ENCODE measurements at regions not wholly inside any gene's neighbourhood (a gene's known extent, or its start where the extent isn't known, plus 50 kb on each side); places are given as distances from the start of the nearest gene placed in this dataset.

DNA sequence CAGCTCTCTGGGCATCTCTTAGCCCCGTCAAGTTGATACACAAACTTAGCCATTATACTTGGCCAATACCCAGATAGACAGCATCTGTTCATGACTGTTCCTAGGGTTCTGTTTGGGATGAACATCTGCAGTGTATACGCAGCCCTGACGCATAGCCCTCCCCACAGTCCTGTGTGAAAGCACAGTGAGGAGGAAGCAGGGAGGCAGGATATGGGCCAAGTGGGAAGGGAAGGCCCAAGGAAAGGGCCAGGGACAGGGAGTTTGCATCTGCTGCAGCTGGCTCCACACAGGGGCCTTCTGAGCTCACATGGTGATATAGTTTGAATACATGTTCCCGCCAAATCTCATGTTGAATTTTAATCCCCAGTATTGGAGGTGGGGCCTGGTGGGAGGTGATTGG, 80.2 kb downstream of the CMPK2 start:
- TF ChIP-seq, protein P1, sequence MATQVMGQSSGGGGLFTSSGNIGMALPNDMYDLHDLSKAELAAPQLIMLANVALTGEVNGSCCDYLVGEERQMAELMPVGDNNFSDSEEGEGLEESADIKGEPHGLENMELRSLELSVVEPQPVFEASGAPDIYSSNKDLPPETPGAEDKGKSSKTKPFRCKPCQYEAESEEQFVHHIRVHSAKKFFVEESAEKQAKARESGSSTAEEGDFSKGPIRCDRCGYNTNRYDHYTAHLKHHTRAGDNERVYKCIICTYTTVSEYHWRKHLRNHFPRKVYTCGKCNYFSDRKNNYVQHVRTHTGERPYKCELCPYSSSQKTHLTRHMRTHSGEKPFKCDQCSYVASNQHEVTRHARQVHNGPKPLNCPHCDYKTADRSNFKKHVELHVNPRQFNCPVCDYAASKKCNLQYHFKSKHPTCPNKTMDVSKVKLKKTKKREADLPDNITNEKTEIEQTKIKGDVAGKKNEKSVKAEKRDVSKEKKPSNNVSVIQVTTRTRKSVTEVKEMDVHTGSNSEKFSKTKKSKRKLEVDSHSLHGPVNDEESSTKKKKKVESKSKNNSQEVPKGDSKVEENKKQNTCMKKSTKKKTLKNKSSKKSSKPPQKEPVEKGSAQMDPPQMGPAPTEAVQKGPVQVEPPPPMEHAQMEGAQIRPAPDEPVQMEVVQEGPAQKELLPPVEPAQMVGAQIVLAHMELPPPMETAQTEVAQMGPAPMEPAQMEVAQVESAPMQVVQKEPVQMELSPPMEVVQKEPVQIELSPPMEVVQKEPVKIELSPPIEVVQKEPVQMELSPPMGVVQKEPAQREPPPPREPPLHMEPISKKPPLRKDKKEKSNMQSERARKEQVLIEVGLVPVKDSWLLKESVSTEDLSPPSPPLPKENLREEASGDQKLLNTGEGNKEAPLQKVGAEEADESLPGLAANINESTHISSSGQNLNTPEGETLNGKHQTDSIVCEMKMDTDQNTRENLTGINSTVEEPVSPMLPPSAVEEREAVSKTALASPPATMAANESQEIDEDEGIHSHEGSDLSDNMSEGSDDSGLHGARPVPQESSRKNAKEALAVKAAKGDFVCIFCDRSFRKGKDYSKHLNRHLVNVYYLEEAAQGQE (IDR thresholded peaks at IDR 0.05; ENCODE audit: insufficient read depth in 1 of 2, low read depth in 2 of 2, low read length in 2 of 2), result no peak
- TF ChIP-seq TAF1 (IDR thresholded peaks at IDR 0.05; ENCODE audit: borderline replicate concordance, insufficient read depth, low read length) (no peak), SIN3A (IDR thresholded peaks at IDR 0.05; ENCODE audit: borderline replicate concordance, insufficient read depth, low read length) (no peak)

GRCh38 chr2:6787376-6787775, 78.3 kb downstream of the CMPK2 start:
- TF ChIP-seq TAF1 (IDR thresholded peaks at IDR 0.05; ENCODE audit: borderline replicate concordance, insufficient read depth, low read length) (no peak), POLR2AphosphoS5 (IDR thresholded peaks at IDR 0.05; ENCODE audit: low read depth, low read length) (no peak), SIN3A (IDR thresholded peaks at IDR 0.05; ENCODE audit: borderline replicate concordance, insufficient read depth, low read length) (no peak), FOXP2 (optimal IDR thresholded peaks at IDR 0.05; ENCODE audit: borderline replicate concordance, extremely low read depth, extremely low read length, insufficient read depth) (no peak)
- TF ChIP-seq, protein P1 (IDR thresholded peaks at IDR 0.05; ENCODE audit: insufficient read depth in 1 of 2, low read depth in 2 of 2, low read length in 2 of 2), result no peak

DNA sequence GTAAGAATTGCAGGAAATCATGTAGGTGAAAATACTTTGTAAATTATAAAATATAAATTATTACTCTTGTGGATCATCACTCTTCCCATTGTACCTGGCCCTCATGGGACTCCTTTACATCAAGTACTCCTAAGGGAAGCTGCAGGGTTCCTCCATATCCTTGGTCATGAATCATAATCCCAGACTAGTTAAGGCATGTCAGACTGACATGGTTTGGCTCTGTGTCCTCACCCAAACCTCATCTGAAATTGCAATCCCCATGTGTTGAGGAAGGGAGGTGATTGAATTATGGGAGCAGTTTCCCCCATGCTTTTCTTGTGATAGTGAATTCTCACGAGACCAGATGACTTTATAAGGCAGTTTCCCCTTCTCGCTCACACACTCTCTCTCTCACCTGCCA, 77.1 kb downstream of the CMPK2 start:
- TF ChIP-seq TAF1 (IDR thresholded peaks at IDR 0.05; ENCODE audit: borderline replicate concordance, insufficient read depth, low read length) (no peak), SIN3A (IDR thresholded peaks at IDR 0.05; ENCODE audit: borderline replicate concordance, insufficient read depth, low read length) (no peak), POLR2AphosphoS5 (IDR thresholded peaks at IDR 0.05; ENCODE audit: low read depth, low read length) (no peak), FOXP2 (optimal IDR thresholded peaks at IDR 0.05; ENCODE audit: borderline replicate concordance, extremely low read depth, extremely low read length, insufficient read depth) (no peak)
- TF ChIP-seq, protein P1 (IDR thresholded peaks at IDR 0.05; ENCODE audit: insufficient read depth in 1 of 2, low read depth in 2 of 2, low read length in 2 of 2), result no peak

GRCh38 chr2:6789559-6790138, 76.1 kb downstream of the CMPK2 start:
- TF ChIP-seq POLR2AphosphoS5 (IDR thresholded peaks at IDR 0.05; ENCODE audit: low read depth, low read length), result no peak
- TF ChIP-seq, protein P1 (IDR thresholded peaks at IDR 0.05; ENCODE audit: insufficient read depth in 1 of 2, low read depth in 2 of 2, low read length in 2 of 2), result no peak

DNA sequence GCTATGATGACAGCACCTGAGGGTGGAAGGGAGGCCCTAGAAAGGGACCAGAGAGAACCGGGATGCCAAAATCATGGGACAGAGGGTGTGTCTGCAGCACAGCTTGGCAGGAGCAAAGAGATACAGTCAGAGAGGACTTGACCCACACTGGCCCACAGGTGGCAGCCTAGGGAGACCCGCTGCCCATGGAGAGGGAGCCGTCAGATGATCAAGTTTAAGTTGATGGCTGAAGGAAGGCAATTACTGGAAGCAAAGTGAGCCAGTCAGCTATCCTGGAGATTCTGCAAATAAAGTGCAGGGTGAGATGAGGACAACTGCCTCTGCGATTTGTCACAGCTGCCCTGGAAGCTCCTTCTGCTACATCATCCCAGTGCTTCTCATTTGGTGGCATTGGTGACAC, 74.0 kb downstream of the CMPK2 start:
- TF ChIP-seq SIN3A (IDR thresholded peaks at IDR 0.05; ENCODE audit: borderline replicate concordance, insufficient read depth, low read length) (no peak), FOXP2 (optimal IDR thresholded peaks at IDR 0.05; ENCODE audit: borderline replicate concordance, extremely low read depth, extremely low read length, insufficient read depth) (no peak), POLR2AphosphoS5 (IDR thresholded peaks at IDR 0.05; ENCODE audit: low read depth, low read length) (no peak), TAF1 (IDR thresholded peaks at IDR 0.05; ENCODE audit: borderline replicate concordance, insufficient read depth, low read length) (no peak)
- TF ChIP-seq, protein P1 (IDR thresholded peaks at IDR 0.05; ENCODE audit: insufficient read depth in 1 of 2, low read depth in 2 of 2, low read length in 2 of 2), result no peak

Measured in PFSK-1 (cell line).